ENCODE measurements at regions not wholly inside any gene's neighbourhood (a gene's known extent, or its start where the extent isn't known, plus 50 kb on each side); places are given as distances from the start of the nearest gene placed in this dataset.

GRCh38 chr3:148081926-148082325 is 615.8 kb upstream of the AGTR1 start:
- Mint-ChIP-seq H3K36me3 (ENCODE audit: low read depth) (no peaks in the 10 kb centered on the region), H3K9me3 (ENCODE audit: low read depth) (no peaks in the 10 kb centered on the region), H3K4me3 (no peak overlapping the region), H3K27me3 (no peaks in the 10 kb centered on the region), H3K4me1 (no peaks in the 10 kb centered on the region), H3K27ac (no peak overlapping the region)
- ChIA-PET POLR2A (no interaction called here), CTCF (interaction anchor here (0.6 to 0.7 kb wide), 2 partner anchors 212 to 518 kb away, joined by 3 read pairs; no protein-coding TSS in a partner anchor)
- ATAC-seq (no peak), DNase-seq (no peak)
- intact Hi-C loops (cut with DNase I, micrococcal nuclease): no loop called here

- no peak for ATAC-seq
- no peak overlapping the region for H3K4me3 Mint-ChIP-seq
- H3K9me3 Mint-ChIP-seq (ENCODE audit: low read depth): no peaks in the 10 kb centered on the region
- intact Hi-C loops (cut with DNase I, micrococcal nuclease): no loop called here
- H3K27me3 Mint-ChIP-seq: no peaks in the 10 kb centered on the region
- H3K36me3 Mint-ChIP-seq (ENCODE audit: low read depth): no peaks in the 10 kb centered on the region
- no peak for DNase-seq
- H3K27ac Mint-ChIP-seq: no peak overlapping the region
- H3K4me1 Mint-ChIP-seq: no peaks in the 10 kb centered on the region
- CTCF ChIA-PET: no interaction called here
- POLR2A ChIA-PET: no interaction called here
Measured at GRCh38 chr3:148082506-148083280, 615.0 kb upstream of the AGTR1 start.

- no peaks in the 10 kb centered on the region for H3K36me3 Mint-ChIP-seq (ENCODE audit: low read depth)
- CTCF ChIA-PET: interaction anchor here (0.6 kb wide), 1 partner anchor 425 kb away, joined by 5 read pairs; no protein-coding TSS in a partner anchor
- intact Hi-C loops (cut with DNase I, micrococcal nuclease): no loop called here
- no peak overlapping the region for H3K27ac Mint-ChIP-seq
- no peak for DNase-seq
- no peaks in the 10 kb centered on the region for H3K9me3 Mint-ChIP-seq (ENCODE audit: low read depth)
- H3K27me3 Mint-ChIP-seq: no peaks in the 10 kb centered on the region
- H3K4me1 Mint-ChIP-seq: no peaks in the 10 kb centered on the region
- ATAC-seq: no peak
- H3K4me3 Mint-ChIP-seq: no peak overlapping the region
- POLR2A ChIA-PET: no interaction called here
Measured at GRCh38 chr3:148083526-148084182, 614.0 kb upstream of the AGTR1 start.

GRCh38 chr3:148084931-148085330 is 612.8 kb upstream of the AGTR1 start:
- Mint-ChIP-seq H3K4me1 (no peaks in the 10 kb centered on the region), H3K27me3 (no peaks in the 10 kb centered on the region), H3K36me3 (ENCODE audit: low read depth) (no peaks in the 10 kb centered on the region), H3K4me3 (no peak overlapping the region), H3K9me3 (ENCODE audit: low read depth) (no peaks in the 10 kb centered on the region), H3K27ac (no peak overlapping the region)
- intact Hi-C loops (cut with DNase I, micrococcal nuclease): no loop called here
- no peak for DNase-seq
- POLR2A ChIA-PET: no interaction called here
- CTCF ChIA-PET: no interaction called here
- ATAC-seq: no peak

- Mint-ChIP-seq H3K36me3 (ENCODE audit: low read depth) (no peaks in the 10 kb centered on the region), H3K4me3 (no peak overlapping the region), H3K27me3 (no peaks in the 10 kb centered on the region), H3K9me3 (ENCODE audit: low read depth) (no peaks in the 10 kb centered on the region), H3K4me1 (no peaks in the 10 kb centered on the region), H3K27ac (no peak overlapping the region)
- no peak for DNase-seq
- ATAC-seq: no peak
- ChIA-PET POLR2A (no interaction called here), CTCF (no interaction called here)
- intact Hi-C loops (cut with DNase I, micrococcal nuclease): no loop called here
Measured at GRCh38 chr3:148087601-148088371, 609.9 kb upstream of the AGTR1 start.

- CTCF ChIA-PET: interaction anchor here (0.6 kb wide), 1 partner anchor 75 kb away, joined by 4 read pairs; no protein-coding TSS in a partner anchor
- Mint-ChIP-seq H3K36me3 (ENCODE audit: low read depth) (no peaks in the 10 kb centered on the region), H3K9me3 (ENCODE audit: low read depth) (no peaks in the 10 kb centered on the region), H3K4me3 (no peak overlapping the region), H3K27ac (no peak overlapping the region), H3K4me1 (no peaks in the 10 kb centered on the region), H3K27me3 (no peaks in the 10 kb centered on the region)
- DNase-seq (no peak), ATAC-seq (no peak)
- intact Hi-C loops (cut with DNase I, micrococcal nuclease): no loop called here
- POLR2A ChIA-PET: no interaction called here
Measured at GRCh38 chr3:148089171-148089570, 608.5 kb upstream of the AGTR1 start.

GRCh38 chr3:148090156-148090555 is 607.5 kb upstream of the AGTR1 start:
- DNase-seq (no peak), ATAC-seq (no peak)
- no peaks in the 10 kb centered on the region for H3K9me3 Mint-ChIP-seq (ENCODE audit: low read depth)
- intact Hi-C loops (cut with DNase I, micrococcal nuclease): no loop called here
- ChIA-PET POLR2A (no interaction called here), CTCF (no interaction called here)
- H3K4me1 Mint-ChIP-seq: no peaks in the 10 kb centered on the region
- H3K27me3 Mint-ChIP-seq: no peaks in the 10 kb centered on the region
- H3K27ac Mint-ChIP-seq: no peak overlapping the region
- no peak overlapping the region for H3K4me3 Mint-ChIP-seq
- no peaks in the 10 kb centered on the region for H3K36me3 Mint-ChIP-seq (ENCODE audit: low read depth)

GRCh38 chr3:148092624-148093347 is 604.9 kb upstream of the AGTR1 start:
- CTCF ChIA-PET: interaction anchor here (0.7 kb wide), 1 partner anchor 23 kb away, joined by 3 read pairs; no protein-coding TSS in a partner anchor
- H3K27me3 Mint-ChIP-seq: no peaks in the 10 kb centered on the region
- H3K4me1 Mint-ChIP-seq: no peaks in the 10 kb centered on the region

GRCh38 chr3:148093753-148094152 is 604.0 kb upstream of the AGTR1 start:
- ATAC-seq: no peak
- Mint-ChIP-seq H3K9me3 (ENCODE audit: low read depth) (no peaks in the 10 kb centered on the region), H3K4me3 (no peak overlapping the region), H3K27ac (no peak overlapping the region), H3K4me1 (no peaks in the 10 kb centered on the region), H3K36me3 (ENCODE audit: low read depth) (no peaks in the 10 kb centered on the region), H3K27me3 (no peaks in the 10 kb centered on the region)
- POLR2A ChIA-PET: no interaction called here
- CTCF ChIA-PET: no interaction called here
- no peak for DNase-seq
- intact Hi-C loops (cut with DNase I, micrococcal nuclease): no loop called here

More at GRCh38 chr3:148092624-148093347, 604.9 kb upstream of the AGTR1 start:
- no peak overlapping the region for H3K27ac Mint-ChIP-seq
- no peaks in the 10 kb centered on the region for H3K9me3 Mint-ChIP-seq (ENCODE audit: low read depth)
- H3K36me3 Mint-ChIP-seq (ENCODE audit: low read depth): no peaks in the 10 kb centered on the region
- POLR2A ChIA-PET: no interaction called here
- intact Hi-C loops (cut with DNase I, micrococcal nuclease): no loop called here
- H3K4me3 Mint-ChIP-seq: no peak overlapping the region
- ATAC-seq: no peak
- no peak for DNase-seq

- Mint-ChIP-seq H3K27ac (no peak overlapping the region), H3K9me3 (ENCODE audit: low read depth) (peaks cover 2% of the 10 kb centered on the region), H3K36me3 (ENCODE audit: low read depth) (no peaks in the 10 kb centered on the region), H3K4me1 (no peaks in the 10 kb centered on the region), H3K27me3 (no peaks in the 10 kb centered on the region), H3K4me3 (no peak overlapping the region)
- ATAC-seq (no peak), DNase-seq (no peak)
- ChIA-PET POLR2A (no interaction called here), CTCF (no interaction called here)
- intact Hi-C loops (cut with DNase I, micrococcal nuclease): no loop called here
Measured at GRCh38 chr3:148095962-148096361, 601.7 kb upstream of the AGTR1 start.

- CTCF ChIA-PET: interaction anchor here (0.7 kb wide), 1 partner anchor 35 kb away, joined by 3 read pairs; no protein-coding TSS in a partner anchor
- POLR2A ChIA-PET: no interaction called here
- H3K4me3 Mint-ChIP-seq: no peak overlapping the region
- no peaks in the 10 kb centered on the region for H3K36me3 Mint-ChIP-seq (ENCODE audit: low read depth)
- H3K9me3 Mint-ChIP-seq (ENCODE audit: low read depth): peaks cover 9% of the 10 kb centered on the region
- DNase-seq: no peak
- no peak overlapping the region for H3K27ac Mint-ChIP-seq
- H3K27me3 Mint-ChIP-seq: no peaks in the 10 kb centered on the region
- ATAC-seq: no peak
- H3K4me1 Mint-ChIP-seq: no peaks in the 10 kb centered on the region
- intact Hi-C loops (cut with DNase I, micrococcal nuclease): no loop called here
Measured at GRCh38 chr3:148100476-148100875, 597.2 kb upstream of the AGTR1 start.

Data from activated CD4-positive, alpha-beta T cell treated with anti-CD3 and anti-CD28 coated beads for 36 hours (primary cell).